HEK293 (cell line): ENCODE measurements at regions not wholly inside any gene's neighbourhood (a gene's known extent, or its start where the extent isn't known, plus 50 kb on each side); places are given as distances from the start of the nearest gene placed in this dataset.

Experiments
- CTCF ChIA-PET: fragments of 350-600 bp; formaldehyde crosslinking; extraction: SDS; loops from one replicate; lab custom pipeline; 2021; ENCODE audit warnings: antibody characterized with exemption; lab: Yijun Ruan, JAX
- POLR2A ChIA-PET: fragments of 300-600 bp; formaldehyde crosslinking; extraction: SDS; loops from one replicate; lab custom pipeline; 2020; ENCODE audit warnings: antibody characterized with exemption, inconsistent platforms; lab: Yijun Ruan, JAX
- H3K27ac ChIP-seq: fragments of 200-500 bp; sonication (Bioruptor generic); 2 replicates; pipeline ENCODE4 v1.5.1; 2014; ENCODE audit warnings: low read depth, low read length, control low read depth, inconsistent platforms; ENCODE audit errors: extremely low read depth
- H3K36me3 ChIP-seq, 2 experiments: fragments of 200-500 bp in 1 of 2; sonication (Bioruptor generic) in 1 of 2; 1 replicate in 1 of 2; 2 replicates in 1 of 2; pipeline ENCODE4 v1.5.1; 2014 to 2017; ENCODE audit warnings: inconsistent platforms in 2 of 2, low read length in 2 of 2; ENCODE audit not compliant: control insufficient read depth in 2 of 2, insufficient read depth in 1 of 2
- H3K4me1 ChIP-seq: fragments of 200-500 bp; sonication (Bioruptor generic); 2 replicates; pipeline ENCODE4 v1.5.1; 2014; ENCODE audit warnings: mild to moderate bottlenecking, low read length, inconsistent platforms; ENCODE audit not compliant: control insufficient read depth, insufficient read depth
- H3K4me3 ChIP-seq: 2 replicates; pipeline ENCODE4 v1.5.1; 2011; ENCODE audit warnings: low read depth, mild to moderate bottlenecking, control low read depth, low read length, moderate library complexity
- H3K9me3 ChIP-seq: fragments of 200-500 bp; sonication (Bioruptor generic); 2 replicates; pipeline ENCODE4 v1.5.1; 2014; ENCODE audit warnings: low read depth, low read length, inconsistent platforms; ENCODE audit not compliant: control insufficient read depth, insufficient read depth
- ATF2 ChIP-seq: fragments of 450-650 bp; formaldehyde crosslinking; IDR thresholded peaks from 2 replicates; pipeline ENCODE4 v1.5.1; 2016; ENCODE audit warnings: missing biosample characterization, missing genetic modification characterization, low read depth
- PATZ1 ChIP-seq: fragments of 450-650 bp; formaldehyde crosslinking; IDR thresholded peaks from 2 replicates; pipeline ENCODE4 v1.5.1; 2016; ENCODE audit warnings: missing biosample characterization, missing genetic modification characterization
- ZBTB11 ChIP-seq: fragments of 450-650 bp; formaldehyde crosslinking; conservative IDR thresholded peaks from 2 replicates; pipeline ENCODE4 v1.5.1; 2016; ENCODE audit warnings: low read depth, missing biosample characterization, missing genetic modification characterization
- ZBTB44 ChIP-seq: fragments of 450-650 bp; IDR thresholded peaks from 2 replicates; pipeline ENCODE4 v1.5.1; 2018; ENCODE audit warnings: missing biosample characterization, mild to moderate bottlenecking, missing genetic modification characterization
- ZNF174 ChIP-seq: fragments of 450-650 bp; formaldehyde crosslinking; IDR thresholded peaks from 2 replicates; pipeline ENCODE4 v1.5.0; 2017; ENCODE audit warnings: missing biosample characterization, mild to moderate bottlenecking, missing genetic modification characterization
- ZNF23 ChIP-seq: fragments of 450-650 bp; formaldehyde crosslinking; IDR thresholded peaks from 2 replicates; pipeline ENCODE4 v1.5.1; 2016; ENCODE audit warnings: missing biosample characterization, missing genetic modification characterization, borderline replicate concordance
- ZNF391 ChIP-seq: fragments of 450-650 bp; formaldehyde crosslinking; IDR thresholded peaks from 2 replicates; pipeline ENCODE4 v1.5.1; 2016; ENCODE audit warnings: low read depth, missing biosample characterization, missing genetic modification characterization, borderline replicate concordance
- ZNF398 ChIP-seq: fragments of 450-650 bp; formaldehyde crosslinking; IDR thresholded peaks from 2 replicates; pipeline ENCODE4 v1.5.1; 2017; ENCODE audit warnings: missing biosample characterization, missing genetic modification characterization
- ZNF558 ChIP-seq: fragments of 450-650 bp; formaldehyde crosslinking; IDR thresholded peaks from 2 replicates; pipeline ENCODE4 v1.5.1; 2016; ENCODE audit warnings: missing biosample characterization, missing genetic modification characterization
- ZNF621 ChIP-seq: fragments of 450-650 bp; formaldehyde crosslinking; IDR thresholded peaks from 2 replicates; pipeline ENCODE4 v1.5.1; 2017; ENCODE audit warnings: missing biosample characterization, missing genetic modification characterization
- ZNF747 ChIP-seq: fragments of 450-650 bp; formaldehyde crosslinking; IDR thresholded peaks from 2 replicates; pipeline ENCODE4 v1.5.1; 2016; ENCODE audit warnings: missing biosample characterization, missing genetic modification characterization

DNA sequence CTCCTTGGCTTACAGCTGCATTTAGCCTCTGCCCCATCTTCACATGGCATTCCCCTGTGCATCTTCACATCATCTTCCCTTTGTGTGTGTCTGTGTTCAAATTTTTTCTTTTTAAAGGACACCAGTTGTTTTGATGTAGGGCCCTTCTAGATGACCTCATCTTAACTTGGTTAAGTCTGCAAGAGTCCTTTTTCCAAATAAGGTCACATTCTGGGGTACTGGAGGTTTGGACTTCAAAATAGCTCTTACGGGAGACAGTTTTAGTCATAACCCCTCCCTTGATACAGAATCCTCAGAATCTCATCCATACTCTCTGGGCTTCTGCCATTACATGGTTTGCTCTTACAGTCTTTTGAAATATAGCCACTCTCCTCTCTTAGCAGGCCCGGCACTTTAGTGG, 231.5 kb upstream of the ATP6AP2 start (continued):
- TF ChIP-seq PATZ1 (tag by site-specific recombination) (no peak), ZNF174 (no peak), ZNF398 (tag by site-specific recombination) (no peak), ZNF391 (tag by site-specific recombination) (no peak), ZNF621 (tag by site-specific recombination) (no peak), ZBTB44 (tag by site-specific recombination) (no peak)

GRCh38 chrX:40346379-40346778, 234.4 kb upstream of the ATP6AP2 start:
- H3K9me3 ChIP-seq: no peaks in the 10 kb centered on the region
- TF ChIP-seq ZBTB11 (tag by site-specific recombination) (no peak), ATF2 (tag by site-specific recombination) (peak; percentile 84)
- no peak overlapping the region for H3K27ac ChIP-seq
- no peak overlapping the region for H3K4me3 ChIP-seq
- ChIA-PET POLR2A (no interaction called here), CTCF (no interaction called here)
- no peaks in the 10 kb centered on the region for H3K4me1 ChIP-seq
- H3K36me3 ChIP-seq: no peaks in the 10 kb centered on the region

GRCh38 chrX:40343319-40343718, 237.5 kb upstream of the ATP6AP2 start:
- ChIA-PET CTCF (no interaction called here), POLR2A (no interaction called here)
- Histone ChIP-seq H3K4me1 (no peaks in the 10 kb centered on the region), H3K36me3 (no peaks in the 10 kb centered on the region), H3K4me3 (no peak overlapping the region), H3K9me3 (no peaks in the 10 kb centered on the region), H3K27ac (no peak overlapping the region)
- TF ChIP-seq ZNF558 (no peak), ZNF747 (tag by site-specific recombination) (no peak), ZNF23 (no peak)
